Erythroblast (primary cell): ENCODE measurements at regions not wholly inside any gene's neighbourhood (a gene's known extent, or its start where the extent isn't known, plus 50 kb on each side); places are given as distances from the start of the nearest gene placed in this dataset.
"Not testable (repeated sequence)": the region's sequence is repeated elsewhere in the genome, so short reads cannot be mapped to it uniquely, and the experiment has no call there.

Source experiments
- GATA1 ChIP-seq: IDR thresholded peaks from 2 replicates; pipeline ENCODE4 v1.6.1; 2011; ENCODE audit warnings: low read depth, mild to moderate bottlenecking, control low read depth, low read length, moderate library complexity
- POLR2A ChIP-seq: IDR thresholded peaks from 2 replicates; pipeline ENCODE4 v1.6.1; 2011; ENCODE audit warnings: mild to moderate bottlenecking, low read length

DNA sequence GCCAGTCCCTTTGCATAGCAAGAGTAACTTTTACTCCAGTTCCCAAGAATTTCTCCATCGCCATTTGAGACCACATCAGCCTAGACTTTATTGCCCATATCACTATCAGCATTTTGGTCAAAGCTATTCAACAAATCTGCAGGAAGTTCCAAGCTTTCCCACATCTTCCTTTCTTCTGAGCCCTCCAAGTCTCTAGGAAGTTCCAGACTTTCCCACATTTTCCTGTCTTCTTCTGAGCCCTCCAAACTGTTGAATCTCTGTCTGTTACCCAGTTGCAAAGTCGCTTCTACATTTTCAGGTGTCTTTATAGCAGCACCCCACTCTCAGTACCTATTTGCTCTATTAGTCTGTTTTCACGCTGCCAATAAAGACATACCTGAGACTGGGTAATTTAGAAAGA, 386.4 kb upstream of the KCND2 start:
- TF ChIP-seq POLR2A, GATA1: not testable (repeated sequence)
